Endodermal cell (in vitro differentiated cells): ENCODE measurements at regions not wholly inside any gene's neighbourhood (a gene's known extent, or its start where the extent isn't known, plus 50 kb on each side); places are given as distances from the start of the nearest gene placed in this dataset.

Source experiments
- DNase-seq: peaks from one replicate; pipeline ENCODE4 v3.0.0-alpha.2; 2017
- H3K27ac ChIP-seq: 2 replicates; pipeline ENCODE4 v1.5.1; 2013; ENCODE audit warnings: mild to moderate bottlenecking, low read depth, low read length, moderate library complexity
- H3K27me3 ChIP-seq: 2 replicates; pipeline ENCODE4 v1.6.1; 2013; ENCODE audit warnings: mild to moderate bottlenecking, low read length, moderate library complexity; ENCODE audit not compliant: insufficient read depth, control insufficient read depth, poor library complexity, severe bottlenecking
- H3K36me3 ChIP-seq: 2 replicates; pipeline ENCODE4 v1.7.0; 2013; ENCODE audit warnings: mild to moderate bottlenecking, low read length, moderate library complexity; ENCODE audit not compliant: control insufficient read depth, insufficient read depth
- H3K4me1 ChIP-seq: one replicate; pipeline ENCODE4 v1.7.0; 2013; ENCODE audit warnings: low read length; ENCODE audit not compliant: control insufficient read depth, insufficient read depth
- H3K4me3 ChIP-seq: 2 replicates; pipeline ENCODE4 v1.5.1; 2013; ENCODE audit warnings: mild to moderate bottlenecking, low read length, moderate library complexity
- H3K9ac ChIP-seq: 2 replicates; pipeline ENCODE4 v1.6.1; 2013; ENCODE audit warnings: mild to moderate bottlenecking, low read length, moderate library complexity; ENCODE audit not compliant: poor library complexity, severe bottlenecking; ENCODE audit errors: extremely low read depth
- H3K9me3 ChIP-seq: 2 replicates; pipeline ENCODE4 v1.6.1; 2013; ENCODE audit warnings: mild to moderate bottlenecking, low read length, moderate library complexity; ENCODE audit not compliant: control insufficient read depth
- H3K27ac Mint-ChIP-seq: 2 replicates; pipeline ENCODE4 v1.8.0; 2020; ENCODE audit warnings: mixed read lengths
- H3K27me3 Mint-ChIP-seq: 2 replicates; pipeline ENCODE4 v1.8.0; 2021; ENCODE audit warnings: mild to moderate bottlenecking, mixed read lengths; ENCODE audit not compliant: insufficient read depth
- H3K36me3 Mint-ChIP-seq: 2 replicates; pipeline ENCODE4 v1.8.0; 2020; ENCODE audit warnings: low read depth, mixed read lengths
- H3K4me1 Mint-ChIP-seq: 2 replicates; pipeline ENCODE4 v1.8.0; 2020; ENCODE audit warnings: mixed read lengths
- H3K4me3 Mint-ChIP-seq: 2 replicates; pipeline ENCODE4 v1.8.0; 2020; ENCODE audit warnings: mild to moderate bottlenecking, moderate library complexity, mixed read lengths
- H3K9me3 Mint-ChIP-seq: 2 replicates; pipeline ENCODE4 v1.8.0; 2020; ENCODE audit warnings: mild to moderate bottlenecking, mixed read lengths
- WGBS, 2 experiments: methylation state at CpG; one replicate each; pipeline versions ENCODE4 v1.1.5 to v1.1.7; 2013; ENCODE audit warnings: missing lambda C conversion rate in 2 of 2, mixed read lengths in 1 of 2; ENCODE audit not compliant: insufficient coverage in 1 of 2, insufficient read length in 1 of 2; 5-methylcytosine and 5-hydroxymethylcytosine counted together
- TF ChIP-seq, protein P1 (sequence below): fragments of 200-600 bp; sonication (generic); conservative IDR thresholded peaks from 2 replicates; pipeline ENCODE4 v1.5.0; 2021; ENCODE audit warnings: antibody characterized with exemption, mild to moderate bottlenecking

- no peak overlapping the region for H3K27ac ChIP-seq
- no peaks in the 10 kb centered on the region for H3K36me3 ChIP-seq
- no peak overlapping the region for H3K4me3 ChIP-seq
- 50 to 69% methylated on average over 1 to 2 of the region's 2 CpGs for WGBS, 2 experiments
- Mint-ChIP-seq H3K36me3 (no peaks in the 10 kb centered on the region), H3K4me3 (no peak overlapping the region), H3K9me3 (no peaks in the 10 kb centered on the region), H3K4me1 (no peaks in the 10 kb centered on the region), H3K27ac (no peak overlapping the region), H3K27me3 (peaks cover 11% of the 10 kb centered on the region)
- no peaks in the 10 kb centered on the region for H3K4me1 ChIP-seq
- H3K27me3 ChIP-seq = no peaks in the 10 kb centered on the region
- no peaks in the 10 kb centered on the region for H3K9me3 ChIP-seq
- no peak for DNase-seq
- no peak overlapping the region for H3K9ac ChIP-seq
- TF ChIP-seq, protein P1, sequence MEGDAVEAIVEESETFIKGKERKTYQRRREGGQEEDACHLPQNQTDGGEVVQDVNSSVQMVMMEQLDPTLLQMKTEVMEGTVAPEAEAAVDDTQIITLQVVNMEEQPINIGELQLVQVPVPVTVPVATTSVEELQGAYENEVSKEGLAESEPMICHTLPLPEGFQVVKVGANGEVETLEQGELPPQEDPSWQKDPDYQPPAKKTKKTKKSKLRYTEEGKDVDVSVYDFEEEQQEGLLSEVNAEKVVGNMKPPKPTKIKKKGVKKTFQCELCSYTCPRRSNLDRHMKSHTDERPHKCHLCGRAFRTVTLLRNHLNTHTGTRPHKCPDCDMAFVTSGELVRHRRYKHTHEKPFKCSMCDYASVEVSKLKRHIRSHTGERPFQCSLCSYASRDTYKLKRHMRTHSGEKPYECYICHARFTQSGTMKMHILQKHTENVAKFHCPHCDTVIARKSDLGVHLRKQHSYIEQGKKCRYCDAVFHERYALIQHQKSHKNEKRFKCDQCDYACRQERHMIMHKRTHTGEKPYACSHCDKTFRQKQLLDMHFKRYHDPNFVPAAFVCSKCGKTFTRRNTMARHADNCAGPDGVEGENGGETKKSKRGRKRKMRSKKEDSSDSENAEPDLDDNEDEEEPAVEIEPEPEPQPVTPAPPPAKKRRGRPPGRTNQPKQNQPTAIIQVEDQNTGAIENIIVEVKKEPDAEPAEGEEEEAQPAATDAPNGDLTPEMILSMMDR = no peak
These were observed 100.7 kb downstream of the DMRTA2 start for GRCh38 chr1:50322579-50322978.

GRCh38 chr1:50318428-50318827 is 104.8 kb downstream of the DMRTA2 start:
- TF ChIP-seq, protein P1 = no peak
- Histone ChIP-seq H3K4me1 (no peaks in the 10 kb centered on the region), H3K27ac (no peak overlapping the region), H3K4me3 (no peak overlapping the region), H3K9ac (no peak overlapping the region), H3K36me3 (no peaks in the 10 kb centered on the region), H3K27me3 (no peaks in the 10 kb centered on the region), H3K9me3 (no peaks in the 10 kb centered on the region)
- no peaks in the 10 kb centered on the region for H3K4me1 Mint-ChIP-seq
- H3K27me3 Mint-ChIP-seq = peaks cover 11% of the 10 kb centered on the region
- H3K4me3 Mint-ChIP-seq = no peak overlapping the region
- H3K9me3 Mint-ChIP-seq = no peaks in the 10 kb centered on the region
- no peak overlapping the region for H3K27ac Mint-ChIP-seq
- no peak for DNase-seq
- no peaks in the 10 kb centered on the region for H3K36me3 Mint-ChIP-seq

DNA sequence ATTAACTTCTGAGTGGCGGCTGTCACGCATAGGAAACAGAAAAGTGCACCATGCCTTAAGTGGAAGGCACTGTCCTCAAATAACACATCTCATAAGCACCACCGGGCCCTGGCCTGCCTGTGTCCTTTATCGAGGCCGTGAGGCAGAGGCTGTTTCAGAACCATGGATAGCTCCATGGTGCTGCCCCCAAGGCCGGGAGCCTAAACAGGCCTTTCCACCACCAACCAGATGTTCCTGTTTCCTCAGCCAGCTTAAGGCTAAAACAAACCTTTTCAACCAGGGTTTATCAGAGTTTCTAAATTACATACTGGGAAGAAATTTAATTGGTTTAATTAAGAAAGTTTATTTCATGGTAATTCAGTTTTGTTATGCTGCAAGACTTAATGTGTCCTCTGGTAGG is 114.4 kb downstream of the DMRTA2 start:
- H3K4me3 Mint-ChIP-seq = no peak overlapping the region
- 4 to 49% methylated on average over 3 to 6 of the region's 6 CpGs for WGBS, 2 experiments
- no peak overlapping the region for H3K27ac Mint-ChIP-seq
- Histone ChIP-seq H3K9me3 (no peaks in the 10 kb centered on the region), H3K4me1 (no peaks in the 10 kb centered on the region), H3K36me3 (no peaks in the 10 kb centered on the region), H3K27me3 (no peaks in the 10 kb centered on the region), H3K9ac (no peak overlapping the region), H3K27ac (no peak overlapping the region), H3K4me3 (no peak overlapping the region)
- TF ChIP-seq, protein P1 = no peak
- H3K9me3 Mint-ChIP-seq = no peaks in the 10 kb centered on the region
- H3K36me3 Mint-ChIP-seq = no peaks in the 10 kb centered on the region
- peaks cover 7% of the 10 kb centered on the region for H3K4me1 Mint-ChIP-seq
- peak; percentile 91 for DNase-seq
- H3K27me3 Mint-ChIP-seq = peaks cover 4% of the 10 kb centered on the region
